GM18909 (cell line): ENCODE measurements at regions not wholly inside any gene's neighbourhood (a gene's known extent, or its start where the extent isn't known, plus 50 kb on each side); places are given as distances from the start of the nearest gene placed in this dataset.
"Not testable (repeated sequence)": the region's sequence is repeated elsewhere in the genome, so short reads cannot be mapped to it uniquely, and the experiment has no call there.

Experiments
- ATAC-seq: cut with Tn5 transposase; IDR thresholded peaks from one replicate; pipeline ENCODE4 v1.9.1; 2021; ENCODE audit warnings: mild to moderate bottlenecking; ENCODE audit not compliant: unreplicated experiment, poor library complexity

DNA sequence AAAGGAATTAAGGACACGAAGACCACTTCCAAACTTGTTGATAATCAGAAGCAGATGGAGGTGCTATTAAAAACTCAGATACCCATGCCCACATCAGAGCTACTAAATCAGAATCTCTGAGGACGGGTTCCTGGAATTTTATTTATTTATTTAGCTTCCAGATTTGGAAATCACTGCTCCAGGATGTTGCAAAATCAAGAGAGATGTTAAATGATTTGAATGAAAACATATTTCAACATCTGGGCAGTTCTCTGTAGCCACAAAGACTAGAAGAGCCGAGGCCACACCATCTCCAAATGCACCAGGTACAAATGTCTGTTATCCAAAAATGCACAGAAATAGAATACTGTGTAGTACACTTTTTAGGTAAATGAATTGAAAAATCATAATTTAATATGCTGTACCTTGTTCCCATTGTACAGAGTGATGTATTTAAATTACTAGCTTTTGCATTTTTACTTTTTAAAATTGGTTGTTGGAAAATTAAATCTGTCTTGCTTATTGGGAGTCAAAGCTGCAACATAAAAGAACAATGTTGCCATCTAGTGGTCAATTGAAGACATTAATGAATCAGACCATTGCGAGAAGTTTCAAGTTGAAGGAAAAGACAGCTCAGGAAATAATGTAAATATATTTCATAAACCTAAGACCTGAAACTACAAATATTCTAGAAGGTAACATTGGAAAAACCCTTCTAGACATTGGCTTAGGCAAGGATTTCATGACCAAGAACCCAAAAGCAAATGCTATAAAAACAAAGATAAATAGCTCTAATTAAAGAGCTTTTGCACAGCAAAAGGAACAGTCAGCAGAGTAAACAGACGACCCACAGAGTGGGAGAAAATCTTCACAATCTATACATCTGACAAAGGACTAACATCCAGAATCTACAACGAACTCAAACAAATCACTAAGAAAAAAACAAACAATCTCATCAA, 151.3 kb upstream of the TTC29 start:
- peak; percentile 64 for ATAC-seq

DNA sequence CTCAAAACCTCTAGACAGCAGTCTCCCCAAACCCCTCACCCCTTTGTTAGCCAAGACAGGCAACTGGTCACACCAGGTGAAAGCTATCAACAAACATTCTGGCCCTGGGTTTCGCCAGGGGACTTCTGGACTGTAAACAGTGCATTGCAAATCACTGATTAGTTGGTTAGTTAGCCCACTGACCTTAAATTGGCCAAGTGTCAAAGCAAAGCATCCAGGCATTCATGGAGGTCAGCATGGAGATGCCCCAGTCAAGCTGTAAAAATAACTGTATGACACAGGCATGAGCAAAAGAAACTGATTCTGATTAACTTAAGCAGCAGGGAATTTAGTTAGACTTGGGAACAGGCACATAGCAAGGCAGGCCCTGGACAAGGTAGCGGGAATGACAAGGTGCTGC, 156.0 kb upstream of the TTC29 start:
- ATAC-seq: no peak

DNA sequence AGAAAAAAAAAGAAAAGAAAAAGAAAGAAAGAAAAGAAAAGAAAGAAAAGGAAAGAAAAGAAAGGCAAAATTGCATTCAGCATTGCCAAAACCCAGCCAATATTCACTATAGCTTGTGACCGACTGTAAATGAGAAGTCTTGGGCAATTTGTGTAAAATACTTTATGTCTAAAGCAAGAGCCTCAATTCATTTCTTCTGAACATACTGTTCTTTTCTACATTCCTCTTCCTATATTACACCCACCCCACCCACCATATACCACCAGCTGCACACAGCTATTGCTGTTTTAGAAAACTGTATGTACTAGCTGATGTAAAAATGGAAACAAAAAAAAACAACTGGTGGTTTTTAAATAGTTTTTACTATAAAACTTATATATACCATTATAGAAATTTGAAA, 156.9 kb upstream of the TTC29 start:
- no peak for ATAC-seq

DNA sequence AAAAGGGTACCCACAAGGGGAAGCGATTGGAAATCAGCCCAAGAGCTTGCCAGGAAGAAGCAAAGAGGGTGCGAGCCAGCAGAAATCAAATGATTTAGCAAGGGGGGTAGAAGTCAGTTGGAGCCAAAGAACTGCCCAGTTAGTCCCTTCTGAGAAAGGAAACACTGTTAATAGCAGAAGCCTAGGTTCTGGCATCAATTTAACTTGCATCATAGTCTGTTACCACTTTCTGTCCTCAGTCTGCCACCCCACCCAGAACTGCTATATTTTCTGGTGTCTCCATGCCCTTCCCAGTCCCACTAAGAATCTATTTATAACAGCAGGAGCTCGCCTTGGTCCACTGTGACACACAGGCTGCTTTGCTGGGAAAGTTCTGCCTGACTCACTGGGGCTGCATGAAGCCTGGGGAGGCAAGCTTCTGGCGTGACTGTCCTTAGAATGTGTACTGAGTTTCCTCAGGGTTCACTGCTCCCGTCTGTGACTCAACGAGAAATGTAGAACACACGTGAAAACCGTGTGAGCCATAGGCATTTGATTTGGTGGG, 157.8 kb upstream of the TTC29 start:
- ATAC-seq: no peak

DNA sequence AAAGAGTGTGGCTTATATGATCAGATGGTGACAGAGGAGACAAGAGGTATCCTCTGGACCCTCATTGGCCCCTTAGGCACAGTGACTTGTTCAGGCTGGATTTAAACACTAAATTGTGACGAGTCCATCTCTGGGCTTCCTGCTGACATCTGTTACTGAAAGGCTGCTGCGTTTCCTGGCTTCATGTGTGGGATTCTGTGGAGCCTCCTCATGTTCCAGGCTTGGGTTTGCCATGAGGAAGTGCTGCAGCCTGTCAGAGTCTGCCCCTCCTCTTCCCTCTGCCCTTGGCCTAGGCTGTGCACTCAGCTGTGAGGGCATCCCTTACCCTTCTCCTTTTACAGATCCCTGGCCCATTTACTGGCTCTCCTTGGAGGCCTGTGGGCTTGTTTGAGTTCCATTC, 159.1 kb upstream of the TTC29 start:
- ATAC-seq: no peak

DNA sequence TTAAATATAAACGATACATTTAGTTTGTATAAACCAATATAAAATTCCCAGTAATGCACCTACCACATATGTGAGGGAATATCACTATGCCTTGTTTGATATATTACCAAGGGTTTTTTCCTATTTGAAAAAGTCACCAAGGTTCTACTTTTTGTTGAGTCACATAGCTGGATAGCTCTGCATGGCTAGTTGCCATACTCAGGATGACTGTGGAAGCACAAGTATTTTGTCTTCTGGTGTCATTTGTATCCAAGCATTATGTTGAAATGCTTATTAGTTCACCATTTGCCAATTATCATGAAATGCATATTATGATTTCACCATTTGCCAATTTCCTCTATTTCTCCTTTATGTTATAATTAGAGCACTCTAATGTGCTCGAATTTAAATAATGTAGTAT, 162.7 kb upstream of the TTC29 start:
- ATAC-seq: no peak

DNA sequence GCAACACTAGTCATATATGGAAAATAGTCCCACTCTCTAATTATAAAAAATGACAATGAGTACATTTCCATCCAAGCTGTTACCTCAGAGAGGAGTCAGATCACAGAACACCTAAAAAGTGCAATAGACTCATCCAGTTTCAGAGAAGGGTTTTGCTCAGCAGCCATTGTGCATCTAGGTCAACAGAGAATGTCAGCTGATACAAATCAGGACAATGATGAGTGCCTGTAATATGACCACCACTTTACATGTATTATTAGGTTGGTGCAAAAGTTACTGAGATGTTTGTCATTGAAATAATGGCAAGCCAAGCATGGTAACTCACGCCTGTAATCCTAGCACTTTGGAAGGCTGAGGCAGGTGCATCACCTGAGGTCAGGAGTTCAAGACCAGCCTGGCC, 164.1 kb upstream of the TTC29 start:
- ATAC-seq: no peak

DNA sequence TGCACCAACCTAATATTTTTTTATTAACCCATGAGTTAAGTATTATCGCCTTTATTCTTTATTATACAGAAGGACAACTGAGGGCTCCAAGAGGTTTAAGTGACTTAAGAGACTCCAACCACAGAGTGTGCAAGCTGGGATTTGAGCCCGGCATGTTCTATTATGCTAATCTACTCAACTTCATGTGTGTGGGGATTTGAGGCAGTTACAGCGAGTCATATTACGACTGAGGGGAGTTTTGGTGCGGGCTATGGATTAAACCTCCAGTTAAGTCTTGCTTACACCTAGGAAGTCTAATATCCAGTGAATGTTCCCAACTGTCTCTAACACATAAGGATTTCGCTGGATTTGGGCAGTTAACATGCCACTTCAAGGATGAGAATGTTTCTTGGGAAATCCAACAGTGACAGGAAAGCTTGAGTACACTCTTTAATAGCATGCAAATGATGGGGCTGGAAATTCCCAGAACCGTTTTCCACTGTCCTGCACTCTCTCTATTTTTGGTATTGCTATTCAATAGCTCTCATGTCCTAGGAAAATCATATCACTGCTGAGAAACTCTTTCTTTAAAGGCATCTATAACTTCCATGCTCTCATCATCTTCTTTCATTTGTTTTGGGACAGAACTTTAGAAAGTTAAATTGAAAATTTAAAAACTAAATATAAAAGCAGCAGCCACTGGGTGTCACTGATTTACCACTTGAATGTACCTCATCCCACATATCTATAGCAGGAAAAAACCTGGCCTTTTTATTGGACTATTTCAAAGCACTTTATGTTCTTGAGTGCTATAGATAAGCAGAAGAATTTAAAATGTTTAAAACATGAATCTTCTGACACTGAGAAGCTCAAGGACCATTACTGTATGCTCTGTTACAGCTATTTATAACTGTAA, 165.1 kb upstream of the TTC29 start:
- no peak for ATAC-seq

DNA sequence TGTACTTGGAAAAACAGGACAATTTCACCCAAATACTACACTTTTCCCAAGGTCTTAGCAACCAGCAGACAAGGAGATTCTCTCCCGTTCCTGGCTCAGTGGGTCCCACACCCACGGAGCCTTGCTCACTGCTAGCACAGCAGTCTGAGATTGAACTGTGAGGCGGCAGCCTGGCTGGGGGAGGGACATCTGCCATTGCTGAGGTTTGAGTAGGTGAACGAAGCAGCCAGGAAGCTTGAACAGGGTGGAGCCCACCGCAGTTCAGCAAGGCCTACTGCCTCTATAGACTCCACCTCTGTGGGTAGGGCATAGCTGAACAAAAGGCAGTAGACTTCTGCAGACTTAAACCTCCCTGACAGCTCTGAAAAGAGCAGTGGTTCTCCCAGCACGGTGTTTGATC, 166.5 kb upstream of the TTC29 start:
- not testable (repeated sequence) for ATAC-seq

DNA sequence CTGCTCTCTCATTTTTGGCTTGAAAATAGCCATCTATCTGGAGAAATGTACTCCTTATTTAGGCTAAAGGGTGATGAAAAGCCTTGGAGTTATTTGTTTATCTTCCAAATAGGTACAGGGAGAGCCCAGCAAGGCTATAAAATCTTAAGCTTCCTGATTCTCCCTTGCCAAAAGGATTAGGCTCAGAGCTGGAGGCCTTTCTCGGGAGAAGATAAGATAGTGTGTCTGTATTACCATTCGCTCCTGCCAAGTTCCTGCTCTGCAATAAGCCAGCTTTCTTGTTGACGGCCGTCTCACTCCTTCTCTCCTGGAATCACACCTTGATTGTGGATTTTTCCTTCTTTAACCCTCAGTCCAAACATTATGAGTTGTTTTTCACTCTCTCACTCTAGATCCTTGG, 171.8 kb upstream of the TTC29 start:
- no peak for ATAC-seq

DNA sequence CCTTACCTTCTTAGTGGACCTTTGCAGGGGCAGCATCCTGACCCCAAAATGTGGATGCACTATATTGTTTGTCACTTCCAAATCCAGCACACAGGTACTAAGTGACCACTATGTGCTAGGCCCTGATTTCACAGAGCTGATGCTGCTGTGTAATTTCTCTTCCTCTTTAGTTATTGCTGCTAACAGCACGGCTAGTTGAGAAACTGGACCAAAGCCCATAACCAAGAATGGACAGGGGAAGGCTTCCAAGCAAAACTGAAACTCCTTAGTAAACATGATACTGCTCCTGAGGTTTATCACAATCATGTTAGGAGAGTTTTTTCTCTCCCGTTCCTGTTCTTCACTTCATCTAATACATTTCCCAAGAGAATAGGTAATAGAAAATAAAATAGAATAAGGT, 172.9 kb upstream of the TTC29 start:
- peak; percentile 43 for ATAC-seq

DNA sequence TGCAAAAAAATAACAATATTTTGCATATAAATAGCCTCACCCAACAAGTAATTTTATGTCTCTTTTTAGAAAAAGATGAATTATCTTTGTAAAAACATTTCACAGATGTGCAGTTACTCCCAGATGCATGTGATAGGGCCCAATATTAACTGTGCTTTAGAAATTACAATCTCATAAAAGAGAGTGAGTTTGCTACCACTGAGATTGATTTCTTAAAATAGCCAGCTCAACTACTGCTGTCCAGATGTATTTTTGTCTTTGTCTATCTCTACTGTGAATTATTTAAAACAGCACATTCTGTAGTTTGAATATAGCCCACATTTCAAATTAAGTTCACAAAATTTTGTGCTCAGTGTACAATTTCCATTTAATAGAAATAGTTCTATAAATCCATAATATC, 177.0 kb upstream of the TTC29 start:
- ATAC-seq: no peak

DNA sequence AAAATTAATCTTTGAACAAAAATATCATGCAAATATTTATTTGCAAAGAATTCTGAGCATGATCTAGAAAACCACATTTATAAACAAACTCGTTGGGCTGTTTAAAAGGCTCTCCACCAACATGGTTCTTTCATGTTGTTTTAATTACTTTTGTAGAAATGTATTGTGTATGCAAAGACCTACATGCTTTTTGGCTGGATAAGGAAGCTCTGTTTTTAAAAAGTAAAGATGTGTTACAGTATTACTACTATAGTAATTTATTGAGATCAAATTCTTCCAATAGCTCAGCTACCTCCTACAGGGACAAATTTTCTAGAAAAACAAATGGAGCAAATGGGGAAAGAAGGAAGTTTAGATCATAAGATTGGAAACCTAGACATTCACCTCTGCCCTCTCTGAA, 177.5 kb upstream of the TTC29 start:
- ATAC-seq: no peak

DNA sequence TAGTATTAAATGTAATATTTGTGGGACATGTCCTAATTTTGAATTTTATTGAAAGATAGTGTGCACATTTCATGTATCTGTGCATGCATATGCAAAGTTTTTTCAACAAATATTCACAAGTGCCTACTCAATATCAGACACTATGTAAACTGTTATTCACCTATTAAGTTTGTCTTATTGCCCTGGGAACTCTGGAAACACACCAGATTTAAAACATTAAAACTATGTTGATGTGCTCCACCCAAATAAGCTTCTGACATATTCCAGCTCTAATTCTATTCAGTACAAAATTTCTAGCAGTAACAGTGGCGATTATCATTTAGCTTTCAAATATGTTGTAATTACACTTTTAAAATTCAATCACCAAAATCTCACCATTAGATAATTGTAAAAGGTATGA, 183.1 kb upstream of the TTC29 start:
- no peak for ATAC-seq

DNA sequence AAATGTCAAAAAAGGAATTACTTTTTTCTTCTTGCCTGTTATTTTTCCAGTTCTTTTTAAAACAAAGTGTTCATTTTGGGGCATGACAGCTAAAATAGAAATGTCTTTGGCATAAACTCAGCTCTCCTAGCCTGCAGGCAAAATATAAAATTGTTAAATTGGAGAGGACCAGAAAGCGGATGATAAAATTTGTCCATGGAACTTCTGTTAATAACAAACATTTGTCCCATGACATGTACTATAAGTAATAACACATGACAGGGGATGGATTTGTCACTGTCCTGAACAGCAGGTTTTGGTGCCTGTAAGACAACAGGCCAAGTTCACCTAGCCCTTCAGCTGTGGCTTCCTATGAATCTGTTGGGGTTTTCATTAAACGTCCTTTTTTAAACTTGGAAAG, 184.0 kb upstream of the TTC29 start:
- no peak for ATAC-seq

DNA sequence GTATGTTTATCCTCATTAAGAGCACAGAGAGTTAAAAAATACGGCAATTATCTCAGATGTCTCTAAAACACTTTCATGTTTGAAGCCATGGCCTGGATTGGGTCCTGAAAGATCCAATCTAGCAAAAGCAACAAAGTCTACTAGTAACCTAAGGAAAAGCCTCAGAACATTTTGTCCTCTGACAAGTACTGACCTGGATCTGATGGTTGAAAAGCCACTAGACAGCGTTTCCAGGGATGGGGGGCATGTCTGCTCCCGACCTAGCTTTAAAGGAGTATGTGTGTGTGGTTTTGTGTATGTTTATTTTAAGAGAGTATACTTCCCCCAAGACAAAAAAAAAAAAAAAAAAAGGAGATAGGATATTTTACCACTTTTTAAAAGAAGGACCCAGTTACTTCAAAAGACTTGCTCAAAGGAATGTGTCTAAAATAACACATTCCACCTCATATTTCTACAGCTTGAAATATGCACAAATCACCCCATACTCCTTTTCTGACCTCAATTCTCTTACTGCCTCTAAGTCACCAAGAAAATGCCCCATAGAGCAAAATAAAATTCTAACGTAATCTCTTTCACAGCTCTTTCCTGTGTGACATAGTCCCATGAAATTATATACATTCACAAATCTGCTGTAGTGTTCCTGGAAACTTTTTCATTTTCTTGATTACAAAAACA, 189.0 kb upstream of the TTC29 start:
- ATAC-seq: no peak

DNA sequence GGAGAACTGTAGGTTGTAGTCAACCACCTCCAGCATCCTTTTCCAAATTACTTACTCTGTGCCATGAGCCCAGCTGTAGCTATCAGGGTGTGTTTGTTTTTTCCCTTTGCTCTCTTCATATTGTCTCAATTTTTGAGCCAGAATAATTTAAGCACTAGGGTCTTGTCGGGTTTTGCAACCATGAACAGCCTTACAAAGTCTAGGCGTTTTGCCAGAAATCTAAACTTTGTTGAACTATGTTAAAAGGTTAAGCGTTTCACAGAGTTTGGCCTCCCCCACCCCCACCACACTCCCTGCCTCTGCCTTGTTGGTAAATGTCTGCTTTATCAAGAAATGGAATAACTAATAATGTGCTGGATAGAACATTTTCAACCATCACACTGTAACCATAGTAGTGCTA, 190.6 kb upstream of the TTC29 start:
- ATAC-seq: no peak

DNA sequence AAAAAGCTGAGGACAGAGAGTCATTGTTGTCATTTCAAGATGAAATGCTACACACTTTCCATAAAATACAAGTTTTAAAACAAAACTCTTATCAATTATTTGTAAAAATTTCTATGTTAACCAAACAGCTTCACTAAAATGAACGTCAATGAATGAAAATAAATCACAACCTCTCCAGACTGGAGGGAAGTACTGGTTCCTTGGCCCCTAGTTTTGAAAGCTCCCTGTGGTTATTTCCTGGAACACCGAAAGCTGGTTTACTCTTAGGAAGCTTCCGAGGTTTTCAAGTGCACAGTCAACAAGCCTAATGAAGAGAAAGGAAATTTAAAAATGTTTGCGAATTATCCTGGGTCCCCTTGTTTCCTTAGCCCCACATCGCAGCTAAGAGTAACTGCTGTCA, 191.1 kb upstream of the TTC29 start:
- no peak for ATAC-seq

DNA sequence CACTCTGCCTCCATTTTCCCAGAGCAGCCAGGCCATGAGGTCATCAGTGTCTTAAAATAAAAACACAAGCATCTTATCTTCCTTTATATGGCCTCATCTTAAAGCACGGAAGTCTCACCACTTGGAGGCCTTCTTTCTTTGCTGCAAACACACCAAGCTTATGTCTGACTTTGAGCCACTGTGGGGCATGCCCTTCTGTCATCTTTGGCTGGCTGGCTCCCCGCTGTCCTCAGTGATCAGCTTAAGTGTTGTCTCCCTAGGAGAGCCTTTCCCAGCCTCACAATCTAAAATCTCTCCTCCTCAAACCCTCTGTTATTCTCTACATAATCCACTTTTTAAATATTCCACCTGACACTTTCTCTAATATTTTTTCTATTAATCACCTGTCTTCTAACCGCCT, 191.6 kb upstream of the TTC29 start:
- ATAC-seq: no peak

DNA sequence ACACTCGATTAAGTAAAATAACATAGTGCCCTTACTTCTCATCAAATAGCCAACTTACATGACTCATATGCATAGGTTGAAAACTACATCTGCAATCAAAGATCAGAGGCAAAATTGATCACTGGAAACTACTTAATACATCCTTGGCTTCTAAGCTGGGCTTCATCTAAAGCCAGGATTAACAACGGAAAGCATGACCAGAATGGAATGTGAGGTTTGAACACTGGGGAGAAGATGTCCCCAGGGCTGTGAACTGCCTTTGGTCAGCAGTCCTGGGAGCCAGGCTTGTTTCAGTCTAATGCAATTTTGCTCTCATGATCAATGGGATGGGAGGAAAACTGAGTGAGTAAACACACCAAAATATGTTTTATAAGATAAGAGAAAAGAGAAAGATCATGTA, 192.5 kb upstream of the TTC29 start:
- no peak for ATAC-seq
